ENCODE measurements at regions not wholly inside any gene's neighbourhood (a gene's known extent, or its start where the extent isn't known, plus 50 kb on each side); places are given as distances from the start of the nearest gene placed in this dataset.
A peak's percentile ranks its signal among the peaks of the same experiment; 100 is the strongest.

DNA sequence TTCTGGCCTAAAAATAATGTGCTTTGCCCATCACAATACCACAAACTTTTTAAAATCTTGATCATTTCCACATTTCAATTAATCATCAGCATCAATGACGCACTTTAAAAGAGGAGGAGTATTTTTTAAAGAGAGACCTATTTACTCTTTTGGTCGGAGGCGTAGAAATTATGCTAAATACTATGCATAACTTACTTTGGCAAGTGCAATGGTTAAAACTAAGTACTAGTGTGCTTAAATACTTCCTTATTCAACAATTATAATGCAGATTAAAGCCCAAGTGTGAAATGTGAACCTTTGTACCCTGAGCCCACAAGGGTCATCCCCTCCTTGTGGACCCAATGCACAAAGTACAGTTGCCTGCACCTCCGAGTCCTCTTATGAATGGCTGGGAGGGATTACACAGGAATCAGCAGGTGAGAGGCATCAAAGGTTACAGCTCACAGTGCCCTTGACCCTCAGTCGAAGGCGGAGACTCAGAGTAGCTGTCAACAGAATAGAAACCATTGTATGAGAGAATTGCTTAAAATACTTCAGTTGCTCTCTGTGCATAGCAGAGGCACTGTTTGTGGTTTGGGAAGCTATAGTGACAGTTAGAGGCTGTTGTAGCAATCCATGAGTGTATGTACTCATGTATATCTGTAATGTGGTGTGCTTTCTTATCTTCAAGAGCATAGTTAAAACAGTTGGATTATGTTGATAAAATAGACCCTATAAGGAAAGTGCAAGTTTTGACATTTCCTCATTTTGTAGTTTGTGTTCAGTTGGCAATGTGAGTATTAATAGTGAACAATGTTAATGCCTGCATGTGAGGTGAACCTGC lies 151.7 kb upstream of the ITGA4 start:
- Histone ChIP-seq H3K27ac (no peak overlapping the region), H3K27me3 (no peaks in the 10 kb centered on the region), H3K4me1 (ENCODE audit: insufficient read depth) (no peaks in the 10 kb centered on the region), H3K36me3 (no peaks in the 10 kb centered on the region), H3K4me3 (no peak overlapping the region), H3K9me3 (no peaks in the 10 kb centered on the region)
- DNase-seq = peak in 1 of 5 donors; percentile 6
- TF ChIP-seq EP300 (IDR thresholded peaks at IDR 0.05) (no peak), POLR2A (IDR thresholded peaks at IDR 0.05) (no peak)
- TF ChIP-seq, protein P1, sequence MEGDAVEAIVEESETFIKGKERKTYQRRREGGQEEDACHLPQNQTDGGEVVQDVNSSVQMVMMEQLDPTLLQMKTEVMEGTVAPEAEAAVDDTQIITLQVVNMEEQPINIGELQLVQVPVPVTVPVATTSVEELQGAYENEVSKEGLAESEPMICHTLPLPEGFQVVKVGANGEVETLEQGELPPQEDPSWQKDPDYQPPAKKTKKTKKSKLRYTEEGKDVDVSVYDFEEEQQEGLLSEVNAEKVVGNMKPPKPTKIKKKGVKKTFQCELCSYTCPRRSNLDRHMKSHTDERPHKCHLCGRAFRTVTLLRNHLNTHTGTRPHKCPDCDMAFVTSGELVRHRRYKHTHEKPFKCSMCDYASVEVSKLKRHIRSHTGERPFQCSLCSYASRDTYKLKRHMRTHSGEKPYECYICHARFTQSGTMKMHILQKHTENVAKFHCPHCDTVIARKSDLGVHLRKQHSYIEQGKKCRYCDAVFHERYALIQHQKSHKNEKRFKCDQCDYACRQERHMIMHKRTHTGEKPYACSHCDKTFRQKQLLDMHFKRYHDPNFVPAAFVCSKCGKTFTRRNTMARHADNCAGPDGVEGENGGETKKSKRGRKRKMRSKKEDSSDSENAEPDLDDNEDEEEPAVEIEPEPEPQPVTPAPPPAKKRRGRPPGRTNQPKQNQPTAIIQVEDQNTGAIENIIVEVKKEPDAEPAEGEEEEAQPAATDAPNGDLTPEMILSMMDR (IDR thresholded peaks at IDR 0.05) = no peak
- intact Hi-C loops (cut with DNase I) = no loop called here
- 47 to 57% (median 47%) methylated on average over 6 of the region's 6 CpGs for WGBS, 3 donors

DNA sequence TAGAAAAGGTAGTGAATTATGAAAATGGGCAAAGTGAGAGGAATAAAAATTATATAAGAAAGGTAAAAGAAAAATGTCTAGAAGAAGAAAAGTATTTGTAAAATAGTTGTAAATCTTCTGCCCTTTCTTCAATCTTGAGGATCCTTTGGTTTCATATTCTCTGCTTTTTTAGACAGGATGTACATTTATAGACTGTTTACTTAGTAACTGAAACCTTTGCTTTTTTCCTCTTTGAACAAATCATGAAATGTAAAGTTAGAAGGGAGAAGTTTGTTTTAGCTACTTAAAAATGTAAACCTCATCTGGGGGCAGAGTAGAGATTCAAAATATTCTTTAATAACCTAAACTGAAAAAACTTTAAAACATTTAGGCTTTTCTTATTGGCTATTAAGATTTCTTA lies 150.4 kb upstream of the ITGA4 start:
- intact Hi-C loops (cut with DNase I) = no loop called here
- H3K27ac ChIP-seq = no peak overlapping the region
- H3K4me1 ChIP-seq (ENCODE audit: insufficient read depth) = no peaks in the 10 kb centered on the region
- H3K36me3 ChIP-seq = no peaks in the 10 kb centered on the region
- no peaks in the 10 kb centered on the region for H3K27me3 ChIP-seq
- TF ChIP-seq POLR2A (IDR thresholded peaks at IDR 0.05) (no peak), EP300 (IDR thresholded peaks at IDR 0.05) (no peak)
- TF ChIP-seq, protein P1 (IDR thresholded peaks at IDR 0.05) = no peak
- no peaks in the 10 kb centered on the region for H3K9me3 ChIP-seq
- H3K4me3 ChIP-seq = no peak overlapping the region
- DNase-seq = no peak

DNA sequence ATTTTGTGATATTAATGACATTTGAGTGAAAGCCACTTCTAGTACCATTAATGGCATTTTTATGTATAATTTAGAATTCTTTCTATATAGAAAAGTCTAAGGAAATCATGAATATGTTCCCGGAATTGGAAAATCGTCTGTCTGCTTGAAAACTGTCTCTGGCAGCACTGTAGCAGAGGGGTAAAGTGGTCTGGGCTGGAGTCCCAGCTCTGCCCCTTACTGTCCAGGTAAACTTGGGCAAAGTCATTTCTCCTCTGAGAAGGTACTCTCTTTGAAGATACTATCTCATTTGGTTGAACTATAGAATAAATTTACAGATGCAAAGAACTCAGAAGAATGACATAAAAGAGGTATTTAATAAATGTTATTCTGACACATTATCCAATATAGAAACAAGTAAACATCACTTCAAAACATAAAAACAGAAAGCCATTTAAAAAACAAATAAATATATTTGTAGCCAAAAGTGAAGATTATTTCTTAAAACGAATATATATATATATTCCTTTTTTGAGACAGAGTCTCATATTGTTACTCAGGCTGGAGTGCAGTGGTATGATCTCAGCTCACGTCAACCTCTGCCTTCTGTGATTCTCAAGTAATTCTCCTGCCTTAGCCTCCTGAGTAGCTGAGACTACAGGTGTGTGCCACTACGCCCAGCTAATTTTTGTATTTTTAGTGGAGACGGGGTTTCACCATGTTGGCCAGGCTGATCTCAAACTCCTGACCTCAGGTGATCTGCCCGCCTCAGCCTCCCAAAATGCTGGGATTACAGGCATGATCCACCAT lies 149.8 kb upstream of the ITGA4 start:
- DNase-seq = no peak
- TF ChIP-seq EP300 (IDR thresholded peaks at IDR 0.05) (no peak), POLR2A (IDR thresholded peaks at IDR 0.05) (no peak)
- Histone ChIP-seq H3K9me3 (no peaks in the 10 kb centered on the region), H3K36me3 (no peaks in the 10 kb centered on the region), H3K4me1 (ENCODE audit: insufficient read depth) (no peaks in the 10 kb centered on the region), H3K27me3 (no peaks in the 10 kb centered on the region), H3K4me3 (no peak overlapping the region), H3K27ac (no peak overlapping the region)
- WGBS, 3 donors = 73 to 80% (median 79%) methylated on average over 7 of the region's 7 CpGs
- intact Hi-C loops (cut with DNase I) = no loop called here

DNA sequence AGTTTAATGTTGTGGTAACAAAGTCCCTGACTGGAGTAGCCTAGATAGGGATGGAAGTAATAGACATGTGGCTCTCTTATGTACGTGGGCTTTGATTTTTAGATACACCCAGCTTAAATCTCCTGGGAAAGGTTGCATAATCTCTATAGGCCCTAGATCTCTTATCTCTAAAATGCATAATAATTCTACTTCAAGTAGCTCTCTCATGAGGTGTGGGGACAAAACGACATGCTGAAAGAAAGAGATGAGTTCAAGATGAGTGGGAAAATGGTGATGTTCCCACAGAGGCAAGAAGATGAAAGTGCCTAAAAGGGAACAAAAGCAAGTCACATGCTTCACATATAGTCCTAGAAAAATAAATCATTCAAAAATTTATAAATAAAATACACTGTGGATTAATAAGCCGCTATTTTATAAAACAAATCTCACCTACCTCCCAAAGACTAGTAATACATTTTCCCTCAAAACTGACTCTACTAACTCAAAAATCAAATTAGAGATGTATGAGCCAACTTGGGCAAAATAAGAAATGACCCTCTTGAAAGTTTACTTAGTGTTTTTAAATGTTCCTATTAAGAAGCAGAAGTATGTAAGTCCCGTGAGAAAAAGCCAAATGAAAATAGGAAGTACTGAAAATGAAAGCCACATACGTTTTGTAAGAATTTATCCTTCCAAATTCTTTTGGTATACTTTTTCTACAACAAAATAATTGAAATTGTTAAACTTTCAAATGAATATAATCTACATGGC lies 148.2 kb upstream of the ITGA4 start:
- no peaks in the 10 kb centered on the region for H3K9me3 ChIP-seq
- H3K27me3 ChIP-seq = no peaks in the 10 kb centered on the region
- H3K36me3 ChIP-seq = no peaks in the 10 kb centered on the region
- no peak for DNase-seq
- H3K4me1 ChIP-seq (ENCODE audit: insufficient read depth) = no peaks in the 10 kb centered on the region
- no peak overlapping the region for H3K27ac ChIP-seq
- TF ChIP-seq POLR2A (IDR thresholded peaks at IDR 0.05) (no peak), EP300 (IDR thresholded peaks at IDR 0.05) (no peak)
- TF ChIP-seq, protein P1 (IDR thresholded peaks at IDR 0.05) = no peak
- WGBS, 3 donors = 72 to 80% (median 76%) methylated on average over 5 of the region's 5 CpGs
- H3K4me3 ChIP-seq = no peak overlapping the region
- intact Hi-C loops (cut with DNase I) = no loop called here
